Spleen (tissue), 7 donors: ENCODE measurements at regions not wholly inside any gene's neighbourhood (a gene's known extent, or its start where the extent isn't known, plus 50 kb on each side); places are given as distances from the start of the nearest gene placed in this dataset.

Experiments used
- CTCF ChIP-seq, 11 experiments: fragments of 200-600 bp in 7 of 11; fragments of 450-650 bp in 4 of 11; sonication (generic) in 4 of 11; IDR thresholded peaks in 8 of 11; conservative IDR thresholded peaks in 3 of 11; 1 replicate in 7 of 11; 2 replicates in 4 of 11; pipeline versions ENCODE4 v1.4.0 to v1.8.0; 2016 to 2021; ENCODE audit warnings: antibody characterized with exemption in 11 of 11, inconsistent platforms in 4 of 11, mild to moderate bottlenecking in 1 of 11
- POLR2A ChIP-seq, 3 donors: fragments of 450-650 bp; IDR thresholded peaks; one replicate each; pipeline ENCODE4 v1.5.1; 2017; ENCODE audit warnings: antibody characterized with exemption in 3 of 3, mild to moderate bottlenecking in 1 of 3
- POLR2AphosphoS5 ChIP-seq, 3 donors: sonication (generic); formaldehyde crosslinking; IDR thresholded peaks; one replicate each; pipeline ENCODE4 v1.5.1; 2017; ENCODE audit warnings: antibody characterized with exemption in 3 of 3
- donor health status: DM: no; HTN: no; CAD: no; lungs with moderate emphysema.
- donor health status: DM: no; HTN: no; CAD: no.
- donor health status: DM: no; HTN: no; CAD: no.

- TF ChIP-seq CTCF (IDR thresholded peaks at IDR 0.05 in 8 of 11, conservative IDR thresholded peaks at IDR 0.05 in 3 of 11), result no peak
- TF ChIP-seq POLR2A (IDR thresholded peaks at IDR 0.05), result no peak
- TF ChIP-seq POLR2AphosphoS5 (IDR thresholded peaks at IDR 0.05), result no peak
Observed at GRCh38 chr10:25713894-25714240, 220.2 kb upstream of the MYO3A start.
